CD14-positive monocyte (primary cell): ENCODE measurements at regions not wholly inside any gene's neighbourhood (a gene's known extent, or its start where the extent isn't known, plus 50 kb on each side); places are given as distances from the start of the nearest gene placed in this dataset.

Experiments used
- DNase-seq, 3 donors: peaks; one replicate each; pipeline ENCODE4 v3.0.0-alpha.2; 2011 to 2022
- H2AFZ ChIP-seq: 2 replicates; pipeline ENCODE4 v1.6.0; 2012; ENCODE audit warnings: mild to moderate bottlenecking, low read depth, low read length, inconsistent platforms; ENCODE audit not compliant: insufficient read depth, poor library complexity, severe bottlenecking
- H3K27ac ChIP-seq, 2 donors: 1 replicate in 1 of 2; 2 replicates in 1 of 2; pipeline ENCODE4 v1.5.1; 2012 to 2013; ENCODE audit warnings: low read length in 2 of 2, control low read depth in 1 of 2, inconsistent platforms in 1 of 2, low read depth in 1 of 2, mild to moderate bottlenecking in 1 of 2
- H3K27me3 ChIP-seq, 2 donors: one replicate each; pipeline versions ENCODE4 v1.6.0 to v1.6.1; 2011 to 2013; ENCODE audit warnings: low read length in 2 of 2; ENCODE audit not compliant: control insufficient read depth in 2 of 2, insufficient read depth in 2 of 2
- H3K36me3 ChIP-seq, 2 donors: replicated peaks in 1 of 2; 1 replicate in 1 of 2; 2 replicates in 1 of 2; pipeline versions ENCODE4 v1.5.1 to v1.6.1; 2012 to 2013; ENCODE audit warnings: low read length in 2 of 2, control low read depth in 1 of 2, inconsistent platforms in 1 of 2, mild to moderate bottlenecking in 1 of 2; ENCODE audit not compliant: insufficient read depth in 2 of 2, control insufficient read depth in 1 of 2
- H3K4me1 ChIP-seq, 2 donors: 1 replicate in 1 of 2; 2 replicates in 1 of 2; pipeline versions ENCODE4 v1.5.1 to v1.6.1; 2012 to 2013; ENCODE audit warnings: low read length in 2 of 2, control low read depth in 1 of 2, inconsistent platforms in 1 of 2, mild to moderate bottlenecking in 1 of 2, moderate library complexity in 1 of 2; ENCODE audit not compliant: insufficient read depth in 2 of 2, control insufficient read depth in 1 of 2
- H3K4me2 ChIP-seq: replicated peaks from 2 replicates; pipeline ENCODE3; 2012; ENCODE audit warnings: low read length, moderate library complexity, mild to moderate bottlenecking; ENCODE audit not compliant: poor library complexity, severe bottlenecking; ENCODE audit errors: extremely low read depth
- H3K4me3 ChIP-seq, 3 experiments: fragments of 200-600 bp in 1 of 3; sonication (generic) in 1 of 3; replicated peaks in 1 of 3; 1 replicate in 2 of 3; 2 replicates in 1 of 3; pipeline ENCODE4 v1.5.1; 2011 to 2013; ENCODE audit warnings: low read length in 3 of 3, mild to moderate bottlenecking in 3 of 3, control low read depth in 2 of 3, low read depth in 2 of 3, inconsistent platforms in 1 of 3, moderate library complexity in 1 of 3
- H3K79me2 ChIP-seq: 2 replicates; pipeline ENCODE4 v1.6.0; 2012; ENCODE audit warnings: mild to moderate bottlenecking, control low read depth, inconsistent platforms, low read length, moderate library complexity; ENCODE audit not compliant: insufficient read depth
- H3K9ac ChIP-seq: 2 replicates; pipeline ENCODE4 v1.6.0; 2017; ENCODE audit warnings: low read length, mild to moderate bottlenecking; ENCODE audit not compliant: insufficient read depth, poor library complexity, severe bottlenecking
- H3K9me3 ChIP-seq, 2 donors: replicated peaks in 1 of 2; 1 replicate in 1 of 2; 2 replicates in 1 of 2; pipeline versions ENCODE4 v1.5.1 to v1.6.1; 2012 to 2013; ENCODE audit warnings: low read length in 2 of 2, control low read depth in 1 of 2; ENCODE audit not compliant: control insufficient read depth in 1 of 2, insufficient read depth in 1 of 2
- H4K20me1 ChIP-seq: 2 replicates; pipeline ENCODE4 v1.6.0; 2012; ENCODE audit warnings: mild to moderate bottlenecking, low read length, control low read depth, moderate library complexity; ENCODE audit not compliant: insufficient read depth
- H3K27ac Mint-ChIP-seq, 7 donors: one replicate each; pipeline ENCODE4 v1.8.0; 2020; ENCODE audit warnings: mild to moderate bottlenecking in 7 of 7, mixed read lengths in 7 of 7, moderate library complexity in 6 of 7, inconsistent platforms in 2 of 7
- H3K27me3 Mint-ChIP-seq, 3 donors: one replicate each; pipeline ENCODE4 v1.8.0; 2021 to 2022; ENCODE audit warnings: low read depth in 3 of 3, mild to moderate bottlenecking in 3 of 3, mixed read lengths in 3 of 3, moderate library complexity in 3 of 3, inconsistent platforms in 1 of 3
- H3K36me3 Mint-ChIP-seq, 2 donors: one replicate each; pipeline ENCODE4 v1.8.0; 2020; ENCODE audit warnings: mixed read lengths in 2 of 2, inconsistent platforms in 1 of 2, mild to moderate bottlenecking in 1 of 2
- H3K4me1 Mint-ChIP-seq: one replicate; pipeline ENCODE4 v1.8.0; 2020; ENCODE audit warnings: mild to moderate bottlenecking, mixed read lengths
- H3K4me3 Mint-ChIP-seq, 2 donors: one replicate each; pipeline ENCODE4 v1.8.0; 2020; ENCODE audit warnings: mild to moderate bottlenecking in 2 of 2, mixed read lengths in 2 of 2, moderate library complexity in 1 of 2
- H3K9me3 Mint-ChIP-seq, 7 donors: one replicate each; pipeline ENCODE4 v1.8.0; 2020 to 2022; ENCODE audit warnings: mixed read lengths in 7 of 7, mild to moderate bottlenecking in 6 of 7, moderate library complexity in 6 of 7, inconsistent platforms in 2 of 7
- WGBS: methylation state at CpG from one replicate; pipeline ENCODE4 v1.1.5; 2013; ENCODE audit warnings: missing lambda C conversion rate; ENCODE audit not compliant: insufficient coverage; 5-methylcytosine and 5-hydroxymethylcytosine counted together
- intact Hi-C, 2 donors: fragments of 100-400 bp; cut with micrococcal nuclease; formaldehyde crosslinking; loops; one replicate each; pipeline versions ENCODE4 v1.15.0 to v1.15.1; 2023
- TF ChIP-seq, protein P1 (sequence below): fragments of 200-600 bp; IDR thresholded peaks from one replicate; pipeline ENCODE4 v1.8.0; 2022; ENCODE audit warnings: antibody characterized with exemption, mild to moderate bottlenecking

DNA sequence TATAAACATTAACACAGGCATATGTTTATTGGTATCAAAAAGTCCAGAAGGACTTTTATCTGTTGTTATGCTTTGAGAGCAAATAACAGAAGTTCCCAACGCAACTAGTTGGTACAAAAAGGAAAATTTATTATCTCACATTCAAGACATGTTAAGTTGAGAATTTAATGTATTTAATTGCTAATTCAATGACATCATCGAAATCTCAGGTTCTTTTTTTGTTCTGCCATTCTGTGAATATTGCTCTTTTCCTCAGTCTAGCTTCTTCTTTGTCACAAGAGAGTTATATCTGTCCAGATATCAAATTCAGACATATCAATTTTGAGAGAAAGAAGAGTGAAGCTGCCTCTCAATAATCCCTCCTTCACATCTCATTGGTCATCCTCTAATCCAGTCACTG lies 307.6 kb upstream of the PCSK5 start:
- Histone ChIP-seq H3K9me3 (no peaks in the 10 kb centered on the region), H3K36me3 (no peaks in the 10 kb centered on the region), H3K4me3 (no peak overlapping the region), H3K9ac (no peak overlapping the region), H3K4me1 (no peaks in the 10 kb centered on the region), H4K20me1 (no peaks in the 10 kb centered on the region), H3K79me2 (no peaks in the 10 kb centered on the region), H3K27me3 (no peaks in the 10 kb centered on the region), H3K4me2 (no peak overlapping the region), H2AFZ (no peak overlapping the region), H3K27ac (no peak overlapping the region)
- no CpG with 5 or more reads among the region's 2 CpGs for WGBS
- TF ChIP-seq, protein P1, sequence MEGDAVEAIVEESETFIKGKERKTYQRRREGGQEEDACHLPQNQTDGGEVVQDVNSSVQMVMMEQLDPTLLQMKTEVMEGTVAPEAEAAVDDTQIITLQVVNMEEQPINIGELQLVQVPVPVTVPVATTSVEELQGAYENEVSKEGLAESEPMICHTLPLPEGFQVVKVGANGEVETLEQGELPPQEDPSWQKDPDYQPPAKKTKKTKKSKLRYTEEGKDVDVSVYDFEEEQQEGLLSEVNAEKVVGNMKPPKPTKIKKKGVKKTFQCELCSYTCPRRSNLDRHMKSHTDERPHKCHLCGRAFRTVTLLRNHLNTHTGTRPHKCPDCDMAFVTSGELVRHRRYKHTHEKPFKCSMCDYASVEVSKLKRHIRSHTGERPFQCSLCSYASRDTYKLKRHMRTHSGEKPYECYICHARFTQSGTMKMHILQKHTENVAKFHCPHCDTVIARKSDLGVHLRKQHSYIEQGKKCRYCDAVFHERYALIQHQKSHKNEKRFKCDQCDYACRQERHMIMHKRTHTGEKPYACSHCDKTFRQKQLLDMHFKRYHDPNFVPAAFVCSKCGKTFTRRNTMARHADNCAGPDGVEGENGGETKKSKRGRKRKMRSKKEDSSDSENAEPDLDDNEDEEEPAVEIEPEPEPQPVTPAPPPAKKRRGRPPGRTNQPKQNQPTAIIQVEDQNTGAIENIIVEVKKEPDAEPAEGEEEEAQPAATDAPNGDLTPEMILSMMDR, result no peak
- H3K4me1 Mint-ChIP-seq, result no peaks in the 10 kb centered on the region
- H3K9me3 Mint-ChIP-seq, result peaks cover 0 to 6% (median 0%) of the 10 kb centered on the region in 7 donors
- DNase-seq, result no peak
- intact Hi-C loops, result no loop called here
- H3K27ac Mint-ChIP-seq, result no peak overlapping the region
- H3K27me3 Mint-ChIP-seq, result peaks cover 2 to 10% (median 3%) of the 10 kb centered on the region in 3 donors
- H3K36me3 Mint-ChIP-seq, result no peaks in the 10 kb centered on the region
- H3K4me3 Mint-ChIP-seq, result no peak overlapping the region

DNA sequence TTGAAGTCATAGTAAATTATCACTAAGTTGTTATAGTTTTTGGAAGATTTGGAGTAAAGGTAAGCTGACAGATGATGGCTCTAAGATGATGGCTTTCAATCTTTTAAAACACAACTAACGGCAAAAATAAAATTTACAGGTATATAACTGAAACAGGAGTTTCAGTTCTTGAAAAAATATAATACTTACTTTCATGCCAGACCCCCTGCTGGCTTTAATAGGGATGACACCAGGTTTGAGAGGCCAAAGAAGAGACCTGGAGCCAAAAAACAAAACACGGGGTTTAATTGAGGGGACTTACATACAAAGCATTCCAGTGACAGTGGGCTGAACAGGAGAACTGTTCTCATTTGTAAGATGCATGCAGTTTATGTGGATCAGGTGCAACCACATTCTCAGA lies 301.7 kb upstream of the PCSK5 start:
- Histone ChIP-seq H3K4me2 (no peak overlapping the region), H3K27ac (no peak overlapping the region), H4K20me1 (no peaks in the 10 kb centered on the region), H2AFZ (no peak overlapping the region), H3K4me3 (no peak overlapping the region), H3K36me3 (no peaks in the 10 kb centered on the region), H3K27me3 (no peaks in the 10 kb centered on the region), H3K4me1 (no peaks in the 10 kb centered on the region), H3K9me3 (no peaks in the 10 kb centered on the region), H3K79me2 (no peaks in the 10 kb centered on the region), H3K9ac (no peak overlapping the region)
- no peak for DNase-seq
- peaks cover 0 to 10% (median 6%) of the 10 kb centered on the region in 3 donors for H3K27me3 Mint-ChIP-seq
- intact Hi-C loops, result no loop called here
- no peaks in the 10 kb centered on the region for H3K36me3 Mint-ChIP-seq
- H3K4me3 Mint-ChIP-seq, result no peak overlapping the region
- no CpG with 5 or more reads among the region's 2 CpGs for WGBS
- H3K27ac Mint-ChIP-seq, result no peak overlapping the region
- H3K9me3 Mint-ChIP-seq, result peaks cover 0 to under 1% (median 0%) of the 10 kb centered on the region in 7 donors
- H3K4me1 Mint-ChIP-seq, result no peaks in the 10 kb centered on the region
- TF ChIP-seq, protein P1, result peak; percentile 49
